Fibroblast of lung (primary cell): ENCODE measurements at regions not wholly inside any gene's neighbourhood (a gene's known extent, or its start where the extent isn't known, plus 50 kb on each side); places are given as distances from the start of the nearest gene placed in this dataset.
A peak's percentile ranks its signal among the peaks of the same experiment; 100 is the strongest.

Experiments used
- DNase-seq, 2 donors: peaks; one replicate each; pipeline versions ENCODE4 v3.0.0 to v3.0.0-alpha.2; 2010; ENCODE audit warnings: low read depth in 2 of 2
- H2AFZ ChIP-seq: 2 replicates; pipeline ENCODE4 v1.5.1; 2012; ENCODE audit warnings: low read length, control low read depth, inconsistent platforms
- H3K27ac ChIP-seq: 2 replicates; pipeline ENCODE4 v1.5.1; 2011; ENCODE audit warnings: low read length, control low read depth; ENCODE audit not compliant: insufficient read depth
- H3K27me3 ChIP-seq: 2 replicates; pipeline ENCODE4 v1.5.1; 2011; ENCODE audit warnings: mild to moderate bottlenecking, low read length; ENCODE audit not compliant: control insufficient read depth, insufficient read depth
- H3K36me3 ChIP-seq: 2 replicates; pipeline ENCODE4 v1.5.1; 2011; ENCODE audit warnings: low read length; ENCODE audit not compliant: control insufficient read depth, insufficient read depth
- H3K4me1 ChIP-seq: 2 replicates; pipeline ENCODE4 v1.5.1; 2011; ENCODE audit warnings: low read length; ENCODE audit not compliant: control insufficient read depth, insufficient read depth; ENCODE audit errors: extremely low read depth
- H3K4me2 ChIP-seq: 2 replicates; pipeline ENCODE4 v1.5.1; 2011; ENCODE audit warnings: low read length, control low read depth; ENCODE audit not compliant: insufficient read depth; ENCODE audit errors: extremely low read depth
- H3K4me3 ChIP-seq, 4 experiments: fragments of 200-600 bp in 1 of 4; sonication (generic) in 1 of 4; replicated peaks in 1 of 4; 2 replicates each; pipeline ENCODE4 v1.5.1; 2011 to 2016; ENCODE audit warnings: low read length in 4 of 4, low read depth in 3 of 4, mild to moderate bottlenecking in 3 of 4, control low read depth in 2 of 4, inconsistent platforms in 1 of 4, mixed read lengths in 1 of 4; ENCODE audit not compliant: insufficient read depth in 1 of 4; ENCODE audit errors: control extremely low read depth in 1 of 4
- H3K79me2 ChIP-seq: 2 replicates; pipeline ENCODE4 v1.5.1; 2012; ENCODE audit warnings: mild to moderate bottlenecking, low read length, inconsistent platforms; ENCODE audit not compliant: control insufficient read depth, insufficient read depth
- H3K9ac ChIP-seq: 2 replicates; pipeline ENCODE4 v1.5.1; 2011; ENCODE audit warnings: mild to moderate bottlenecking, low read length, control low read depth; ENCODE audit not compliant: insufficient read depth
- H3K9me3 ChIP-seq: 2 replicates; pipeline ENCODE4 v1.5.1; 2012; ENCODE audit warnings: low read depth, low read length; ENCODE audit not compliant: control insufficient read depth, insufficient read depth
- H4K20me1 ChIP-seq: 2 replicates; pipeline ENCODE4 v1.5.1; 2011; ENCODE audit warnings: low read length; ENCODE audit not compliant: control insufficient read depth, insufficient read depth; ENCODE audit errors: extremely low read depth
- CTCF ChIP-seq, 2 donors: IDR thresholded peaks in 1 of 2; conservative IDR thresholded peaks in 1 of 2; 1 replicate in 1 of 2; 2 replicates in 1 of 2; pipeline ENCODE4 v1.5.1; 2011 to 2012; ENCODE audit warnings: low read length in 2 of 2, control low read depth in 1 of 2, inconsistent platforms in 1 of 2, low read depth in 1 of 2, mild to moderate bottlenecking in 1 of 2
- EZH2 ChIP-seq: IDR thresholded peaks from 2 replicates; pipeline ENCODE4 v1.5.1; 2012; ENCODE audit warnings: low read length, control low read depth, mild to moderate bottlenecking; ENCODE audit errors: missing control alignments

GRCh38 chr6:112428477-112428876 is 81.3 kb downstream of the RFPL4B start:
- no peak for DNase-seq
- Histone ChIP-seq H3K9ac (no peak overlapping the region), H3K9me3 (no peaks in the 10 kb centered on the region), H3K4me1 (no peaks in the 10 kb centered on the region), H4K20me1 (no peaks in the 10 kb centered on the region), H3K27me3 (no peaks in the 10 kb centered on the region), H3K36me3 (no peaks in the 10 kb centered on the region), H3K79me2 (no peaks in the 10 kb centered on the region), H3K4me2 (no peak overlapping the region), H2AFZ (no peak overlapping the region), H3K4me3 (no peak overlapping the region), H3K27ac (no peak overlapping the region)
- TF ChIP-seq CTCF (conservative IDR thresholded peaks at IDR 0.05 in 1 of 2, IDR thresholded peaks at IDR 0.05 in 1 of 2; ENCODE audit: low read depth in 1 of 2, low read length in 2 of 2) (no peak), EZH2 (no peak)

GRCh38 chr6:112429226-112429625 is 82.1 kb downstream of the RFPL4B start:
- H3K9me3 ChIP-seq, result no peaks in the 10 kb centered on the region
- H3K79me2 ChIP-seq, result no peaks in the 10 kb centered on the region
- H4K20me1 ChIP-seq, result no peaks in the 10 kb centered on the region
- H2AFZ ChIP-seq, result no peak overlapping the region
- H3K36me3 ChIP-seq, result no peaks in the 10 kb centered on the region
- no peak overlapping the region for H3K4me2 ChIP-seq
- no peak overlapping the region for H3K4me3 ChIP-seq
- H3K27ac ChIP-seq, result no peak overlapping the region
- no peak overlapping the region for H3K9ac ChIP-seq
- no peaks in the 10 kb centered on the region for H3K27me3 ChIP-seq
- peak; percentile 23 to 24 for TF ChIP-seq CTCF (conservative IDR thresholded peaks at IDR 0.05 in 1 of 2, IDR thresholded peaks at IDR 0.05 in 1 of 2; ENCODE audit: low read depth in 1 of 2, low read length in 2 of 2)
- no peak for TF ChIP-seq EZH2
- H3K4me1 ChIP-seq, result no peaks in the 10 kb centered on the region
- peak; percentile 48 to 49 for DNase-seq

GRCh38 chr6:112431803-112432202 is 84.7 kb downstream of the RFPL4B start:
- Histone ChIP-seq H3K9me3 (no peaks in the 10 kb centered on the region), H3K4me1 (no peaks in the 10 kb centered on the region), H3K79me2 (no peaks in the 10 kb centered on the region), H2AFZ (no peak overlapping the region), H3K9ac (no peak overlapping the region), H3K27me3 (no peaks in the 10 kb centered on the region), H4K20me1 (no peaks in the 10 kb centered on the region), H3K27ac (no peak overlapping the region), H3K4me3 (no peak overlapping the region), H3K4me2 (no peak overlapping the region), H3K36me3 (no peaks in the 10 kb centered on the region)
- no peak for DNase-seq
- no peak for TF ChIP-seq EZH2
- TF ChIP-seq CTCF (conservative IDR thresholded peaks at IDR 0.05 in 1 of 2, IDR thresholded peaks at IDR 0.05 in 1 of 2; ENCODE audit: low read depth in 1 of 2, low read length in 2 of 2), result no peak
